GM21723 (cell line): ENCODE measurements at regions not wholly inside any gene's neighbourhood (a gene's known extent, or its start where the extent isn't known, plus 50 kb on each side); places are given as distances from the start of the nearest gene placed in this dataset.

Source experiments
- ATAC-seq: cut with Tn5 transposase; IDR thresholded peaks from one replicate; pipeline ENCODE4 v1.9.1; 2021; ENCODE audit warnings: mild to moderate bottlenecking, moderate library complexity; ENCODE audit not compliant: unreplicated experiment

- ATAC-seq: no peak
Measured at GRCh38 chr16:48845261-48845660, 235.3 kb upstream of the N4BP1 start.

- ATAC-seq: no peak
Measured at GRCh38 chr16:48838349-48838748, 228.4 kb upstream of the N4BP1 start.

- no peak for ATAC-seq
Measured at GRCh38 chr16:48836636-48837035, 226.7 kb upstream of the N4BP1 start.

- ATAC-seq: no peak
Measured at GRCh38 chr16:48836067-48836466, 226.1 kb upstream of the N4BP1 start.

- ATAC-seq: no peak
Measured at GRCh38 chr16:48834576-48834975, 224.6 kb upstream of the N4BP1 start.

- no peak for ATAC-seq
Measured at GRCh38 chr16:48833461-48833860, 223.5 kb upstream of the N4BP1 start.

- no peak for ATAC-seq
Measured at GRCh38 chr16:48831076-48831722, 221.2 kb upstream of the N4BP1 start.

GRCh38 chr16:48829336-48830310, 219.6 kb upstream of the N4BP1 start:
- ATAC-seq: no peak

GRCh38 chr16:48824271-48824670, 214.3 kb upstream of the N4BP1 start:
- no peak for ATAC-seq

GRCh38 chr16:48822431-48822830, 212.5 kb upstream of the N4BP1 start:
- no peak for ATAC-seq

- no peak for ATAC-seq
Measured at GRCh38 chr16:48820379-48820778, 210.4 kb upstream of the N4BP1 start.

- no peak for ATAC-seq
Measured at GRCh38 chr16:48818257-48818656, 208.3 kb upstream of the N4BP1 start.

- ATAC-seq: no peak
Measured at GRCh38 chr16:48817032-48817431, 207.1 kb upstream of the N4BP1 start.

- no peak for ATAC-seq
Measured at GRCh38 chr16:48816393-48816792, 206.4 kb upstream of the N4BP1 start.

GRCh38 chr16:48814994-48815393, 205.0 kb upstream of the N4BP1 start:
- ATAC-seq: no peak

GRCh38 chr16:48813485-48813884, 203.5 kb upstream of the N4BP1 start:
- no peak for ATAC-seq

- ATAC-seq: no peak
Measured at GRCh38 chr16:48812856-48813255, 202.9 kb upstream of the N4BP1 start.

- ATAC-seq: no peak
Measured at GRCh38 chr16:48811478-48811877, 201.5 kb upstream of the N4BP1 start.

- ATAC-seq: no peak
Measured at GRCh38 chr16:48810803-48811453, 200.9 kb upstream of the N4BP1 start.

GRCh38 chr16:48810436-48810802, 200.4 kb upstream of the N4BP1 start:
- ATAC-seq: no peak

GRCh38 chr16:48790151-48790550, 180.2 kb upstream of the N4BP1 start:
- ATAC-seq: no peak

GRCh38 chr16:48788475-48788874, 178.5 kb upstream of the N4BP1 start:
- ATAC-seq: no peak
